ENCODE measurements at regions not wholly inside any gene's neighbourhood (a gene's known extent, or its start where the extent isn't known, plus 50 kb on each side); places are given as distances from the start of the nearest gene placed in this dataset.
A peak's percentile ranks its signal among the peaks of the same experiment; 100 is the strongest.

DNA sequence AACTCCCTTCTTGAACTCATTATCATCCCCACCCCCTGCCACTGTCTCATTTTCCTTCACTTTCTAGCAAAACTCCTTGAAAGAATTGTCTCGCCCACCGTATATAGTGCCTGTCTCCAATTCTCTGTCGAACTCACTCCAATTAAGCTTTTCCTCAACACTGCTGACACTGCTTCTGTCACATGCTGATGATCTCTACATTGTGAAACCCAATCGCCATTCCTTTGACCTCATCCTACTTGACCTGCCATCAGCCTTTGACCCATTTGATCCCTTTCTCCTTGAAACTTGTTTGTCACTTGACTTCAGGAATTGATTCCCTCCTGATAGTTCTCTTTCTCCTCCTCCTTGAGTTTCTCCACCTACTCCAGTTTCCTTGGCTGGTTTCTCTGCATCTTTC is 54.8 kb downstream of the CCDC71L start:
- H3K36me3 Mint-ChIP-seq (ENCODE audit: low read depth) = no peaks in the 10 kb centered on the region
- DNase-seq (no peak), ATAC-seq (no peak)
- H3K4me1 Mint-ChIP-seq (ENCODE audit: low read depth) = no peaks in the 10 kb centered on the region
- TF ChIP-seq CTCF (IDR thresholded peaks at IDR 0.05) = no peak
- H3K9me3 Mint-ChIP-seq = no peaks in the 10 kb centered on the region
- CTCF ChIA-PET = no interaction called here
- H3K27ac Mint-ChIP-seq = no peak overlapping the region
- POLR2A ChIA-PET = no interaction called here
- intact Hi-C loops (cut with micrococcal nuclease) = no loop called here
- peaks cover 5% of the 10 kb centered on the region for H3K27me3 Mint-ChIP-seq
- H3K4me3 Mint-ChIP-seq = no peak overlapping the region

DNA sequence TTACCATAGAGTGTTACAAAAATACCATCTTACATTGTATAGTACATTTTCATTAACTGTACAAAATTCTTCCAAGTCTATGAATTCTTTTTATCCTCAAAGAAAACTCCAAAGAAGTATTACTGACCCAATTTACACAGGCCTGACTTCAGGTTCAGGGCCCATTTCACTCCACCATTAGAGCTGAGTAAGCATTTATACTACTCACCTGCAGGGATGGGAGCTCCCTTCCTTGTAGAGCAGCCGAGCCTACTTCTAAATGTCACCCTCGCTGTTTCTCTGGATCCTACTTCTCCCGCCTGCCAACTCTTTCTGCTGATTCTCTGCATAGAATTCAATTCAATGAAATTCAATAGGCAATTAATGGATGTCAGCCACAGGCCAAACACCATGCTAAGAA is 56.0 kb downstream of the CCDC71L start:
- Mint-ChIP-seq H3K4me1 (ENCODE audit: low read depth) (no peaks in the 10 kb centered on the region), H3K36me3 (ENCODE audit: low read depth) (no peaks in the 10 kb centered on the region), H3K27ac (no peak overlapping the region), H3K9me3 (no peaks in the 10 kb centered on the region), H3K4me3 (no peak overlapping the region), H3K27me3 (peaks cover 3% of the 10 kb centered on the region)
- ChIA-PET CTCF (no interaction called here), POLR2A (no interaction called here)
- TF ChIP-seq CTCF (IDR thresholded peaks at IDR 0.05) = no peak
- ATAC-seq (no peak), DNase-seq (no peak)
- intact Hi-C loops (cut with micrococcal nuclease) = no loop called here

- intact Hi-C loops (cut with micrococcal nuclease) = no loop called here
- DNase-seq (peak; percentile 19), ATAC-seq (peak; percentile 82)
- Mint-ChIP-seq H3K4me3 (no peak overlapping the region), H3K27ac (no peak overlapping the region), H3K9me3 (no peaks in the 10 kb centered on the region), H3K36me3 (ENCODE audit: low read depth) (no peaks in the 10 kb centered on the region), H3K4me1 (ENCODE audit: low read depth) (no peaks in the 10 kb centered on the region), H3K27me3 (peaks cover 3% of the 10 kb centered on the region)
- no peak for TF ChIP-seq CTCF (IDR thresholded peaks at IDR 0.05)
- ChIA-PET CTCF (no interaction called here), POLR2A (interaction anchor here (0.6 kb wide), 1 partner anchor 522 kb away, joined by 4 read pairs; no protein-coding TSS in a partner anchor)
These were observed 56.5 kb downstream of the CCDC71L start for GRCh38 chr7:106604303-106604924.

- no peak overlapping the region for H3K27ac Mint-ChIP-seq
- no peaks in the 10 kb centered on the region for H3K9me3 Mint-ChIP-seq
- ATAC-seq = no peak
- H3K4me1 Mint-ChIP-seq (ENCODE audit: low read depth) = peaks cover 5% of the 10 kb centered on the region
- POLR2A ChIA-PET = no interaction called here
- no peak overlapping the region for H3K4me3 Mint-ChIP-seq
- no peak for DNase-seq
- H3K36me3 Mint-ChIP-seq (ENCODE audit: low read depth) = no peaks in the 10 kb centered on the region
- CTCF ChIA-PET = no interaction called here
- H3K27me3 Mint-ChIP-seq = no peaks in the 10 kb centered on the region
- intact Hi-C loops (cut with micrococcal nuclease) = no loop called here
- no peak for TF ChIP-seq CTCF (IDR thresholded peaks at IDR 0.05)
These were observed 57.6 kb downstream of the CCDC71L start for GRCh38 chr7:106603346-106603745.

DNA sequence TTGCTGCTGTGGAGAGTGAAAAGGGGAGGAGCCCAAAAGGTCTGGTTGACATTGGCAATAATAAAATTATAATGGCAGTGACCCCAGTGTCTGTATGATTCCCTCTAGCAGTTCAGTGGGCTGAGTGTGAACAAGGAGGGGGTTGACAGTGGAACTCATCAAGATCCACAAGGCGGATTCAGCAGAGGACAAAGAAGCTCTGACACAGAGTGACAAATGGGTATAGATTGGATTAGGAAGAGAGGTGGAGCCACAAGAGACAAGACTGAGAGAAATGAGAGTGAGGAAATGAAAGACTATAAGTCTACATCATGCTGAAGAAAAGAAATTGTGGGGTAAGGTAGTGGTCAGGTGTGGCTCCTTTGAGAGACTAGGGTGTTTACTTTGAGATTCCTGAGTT is 58.9 kb downstream of the CCDC71L start:
- H3K27me3 Mint-ChIP-seq = no peaks in the 10 kb centered on the region
- CTCF ChIA-PET = interaction anchor here (1.6 kb wide), 1 partner anchor 15 kb away, joined by 3 read pairs; no protein-coding TSS in a partner anchor
- H3K9me3 Mint-ChIP-seq = no peaks in the 10 kb centered on the region
- intact Hi-C loops (cut with micrococcal nuclease) = no loop called here
- no peak overlapping the region for H3K27ac Mint-ChIP-seq
- peaks cover 5% of the 10 kb centered on the region for H3K4me1 Mint-ChIP-seq (ENCODE audit: low read depth)
- no peak for ATAC-seq
- no peak overlapping the region for H3K4me3 Mint-ChIP-seq
- POLR2A ChIA-PET = no interaction called here
- no peak for DNase-seq
- no peak for TF ChIP-seq CTCF (IDR thresholded peaks at IDR 0.05)
- H3K36me3 Mint-ChIP-seq (ENCODE audit: low read depth) = no peaks in the 10 kb centered on the region

Data from activated CD8-positive, alpha-beta T cell treated with anti-CD3 and anti-CD28 coated beads for 36 hours (primary cell).